OCI-LY3 (cell line): ENCODE measurements at regions not wholly inside any gene's neighbourhood (a gene's known extent, or its start where the extent isn't known, plus 50 kb on each side); places are given as distances from the start of the nearest gene placed in this dataset.

Experiments
- H2AFZ ChIP-seq: fragments of 200-600, 300-600 bp; shearing (Covaris generic); 2 replicates; pipeline ENCODE4 v1.6.0; 2014; ENCODE audit warnings: antibody characterized with exemption, low read depth, low read length
- H3K27ac ChIP-seq: fragments of 200-600, 300-600 bp; sonication (generic); 2 replicates; pipeline ENCODE4 v1.5.1; 2014; ENCODE audit warnings: mild to moderate bottlenecking, low read length, moderate library complexity, mixed read lengths
- H3K27me3 ChIP-seq: fragments of 200-600, 300-600 bp; sonication (generic); 2 replicates; pipeline ENCODE4 v1.6.1; 2014; ENCODE audit warnings: low read depth, low read length, mixed read lengths
- H3K36me3 ChIP-seq: fragments of 200-600, 300-600 bp; sonication (generic); replicated peaks from 2 replicates; pipeline ENCODE3; 2014; ENCODE audit warnings: low read depth, low read length, mixed read lengths
- H3K4me1 ChIP-seq: fragments of 300-600, 200-600 bp; sonication (generic); 2 replicates; pipeline ENCODE4 v1.6.1; 2014; ENCODE audit warnings: low read length, mixed read lengths
- H3K4me2 ChIP-seq: fragments of 200-600, 300-600 bp; sonication (generic); 2 replicates; pipeline ENCODE4 v1.6.1; 2014; ENCODE audit warnings: low read length, mixed read lengths
- H3K4me3 ChIP-seq: fragments of 300-600, 200-600 bp; sonication (generic); 2 replicates; pipeline ENCODE4 v1.5.1; 2014; ENCODE audit warnings: antibody characterized with exemption, mild to moderate bottlenecking, low read length, moderate library complexity
- H3K79me2 ChIP-seq: fragments of 300-600, 200-600 bp; shearing (Covaris generic); 2 replicates; pipeline ENCODE4 v1.6.1; 2014; ENCODE audit warnings: mild to moderate bottlenecking, low read length, mixed read lengths
- H3K9ac ChIP-seq: fragments of 300-600, 200-600 bp; shearing (Covaris generic); 2 replicates; pipeline ENCODE4 v1.6.0; 2014; ENCODE audit warnings: mild to moderate bottlenecking, low read length, moderate library complexity
- H3K9me3 ChIP-seq: fragments of 200-600, 300-600 bp; shearing (Covaris generic); 2 replicates; pipeline ENCODE4 v1.6.1; 2014; ENCODE audit warnings: low read length, mixed read lengths; ENCODE audit not compliant: insufficient read depth
- H4K20me1 ChIP-seq: fragments of 200-600, 300-600 bp; sonication (generic); 2 replicates; pipeline ENCODE4 v1.6.1; 2016; ENCODE audit warnings: low read length, mixed read lengths; ENCODE audit not compliant: insufficient read depth
- EZH2phosphoT487 ChIP-seq: fragments of 200-600 bp; shearing (Covaris generic); IDR thresholded peaks from 2 replicates; pipeline ENCODE4 v1.6.1; 2018; ENCODE audit warnings: antibody characterized with exemption, mixed run types, low read depth
- TF ChIP-seq, protein P1 (sequence below): fragments of 200-600, 300-600 bp; sonication (generic); IDR thresholded peaks from 2 replicates; pipeline ENCODE4 v1.5.1; 2014; ENCODE audit warnings: antibody characterized with exemption, low read length, low read depth

DNA sequence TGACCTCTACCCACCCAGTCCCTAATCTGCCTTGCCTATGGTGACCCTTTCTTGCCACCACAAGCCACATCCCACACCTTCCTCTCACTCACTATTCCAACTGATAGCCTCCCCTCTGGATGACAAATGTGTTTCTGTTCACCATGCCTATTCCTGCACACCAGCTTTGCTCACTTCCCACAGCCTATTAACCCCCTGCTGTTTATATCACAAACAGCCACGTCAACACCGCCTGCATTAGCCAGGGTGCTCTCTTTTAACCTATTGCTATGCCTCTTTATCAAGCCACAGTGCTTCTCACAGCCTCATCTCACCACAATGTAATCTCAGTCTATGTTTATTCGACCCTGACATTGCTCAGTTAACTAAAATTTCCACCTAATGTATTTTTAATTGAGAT is 271.8 kb downstream of the SUCLG1 start:
- Histone ChIP-seq H3K4me1 (no peaks in the 10 kb centered on the region), H2AFZ (no peak overlapping the region), H3K9ac (no peak overlapping the region), H3K79me2 (no peaks in the 10 kb centered on the region), H3K4me2 (no peak overlapping the region), H3K4me3 (no peak overlapping the region), H3K27me3 (no peaks in the 10 kb centered on the region), H3K9me3 (no peaks in the 10 kb centered on the region), H4K20me1 (no peaks in the 10 kb centered on the region), H3K36me3 (no peaks in the 10 kb centered on the region), H3K27ac (no peak overlapping the region)
- TF ChIP-seq, protein P1, sequence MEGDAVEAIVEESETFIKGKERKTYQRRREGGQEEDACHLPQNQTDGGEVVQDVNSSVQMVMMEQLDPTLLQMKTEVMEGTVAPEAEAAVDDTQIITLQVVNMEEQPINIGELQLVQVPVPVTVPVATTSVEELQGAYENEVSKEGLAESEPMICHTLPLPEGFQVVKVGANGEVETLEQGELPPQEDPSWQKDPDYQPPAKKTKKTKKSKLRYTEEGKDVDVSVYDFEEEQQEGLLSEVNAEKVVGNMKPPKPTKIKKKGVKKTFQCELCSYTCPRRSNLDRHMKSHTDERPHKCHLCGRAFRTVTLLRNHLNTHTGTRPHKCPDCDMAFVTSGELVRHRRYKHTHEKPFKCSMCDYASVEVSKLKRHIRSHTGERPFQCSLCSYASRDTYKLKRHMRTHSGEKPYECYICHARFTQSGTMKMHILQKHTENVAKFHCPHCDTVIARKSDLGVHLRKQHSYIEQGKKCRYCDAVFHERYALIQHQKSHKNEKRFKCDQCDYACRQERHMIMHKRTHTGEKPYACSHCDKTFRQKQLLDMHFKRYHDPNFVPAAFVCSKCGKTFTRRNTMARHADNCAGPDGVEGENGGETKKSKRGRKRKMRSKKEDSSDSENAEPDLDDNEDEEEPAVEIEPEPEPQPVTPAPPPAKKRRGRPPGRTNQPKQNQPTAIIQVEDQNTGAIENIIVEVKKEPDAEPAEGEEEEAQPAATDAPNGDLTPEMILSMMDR = no peak
- TF ChIP-seq EZH2phosphoT487 = no peak

DNA sequence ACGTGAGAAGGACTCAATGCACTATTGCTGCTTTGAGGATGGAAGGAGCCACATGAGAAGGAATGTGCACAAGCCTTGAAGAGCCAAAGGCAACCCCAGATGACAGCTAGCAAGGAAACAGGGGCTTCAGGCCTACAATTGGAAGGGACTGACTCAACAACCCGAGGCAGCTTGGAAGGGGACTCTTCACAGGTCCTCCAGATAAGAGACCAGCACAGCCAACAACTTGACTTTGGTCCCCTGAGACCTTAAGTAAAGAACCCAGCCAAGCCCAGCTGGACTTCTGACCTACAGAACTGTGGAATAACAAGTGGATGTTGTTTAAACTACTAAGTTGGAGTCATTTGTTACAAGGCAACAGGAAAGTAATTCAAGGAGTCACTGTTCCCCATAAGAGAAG is 277.2 kb downstream of the SUCLG1 start:
- Histone ChIP-seq H2AFZ (no peak overlapping the region), H3K4me2 (no peak overlapping the region), H3K9me3 (no peaks in the 10 kb centered on the region), H3K79me2 (no peaks in the 10 kb centered on the region), H3K9ac (no peak overlapping the region), H3K4me1 (peaks cover 24% of the 10 kb centered on the region), H3K4me3 (no peak overlapping the region), H4K20me1 (no peaks in the 10 kb centered on the region), H3K27me3 (no peaks in the 10 kb centered on the region), H3K27ac (no peak overlapping the region), H3K36me3 (no peaks in the 10 kb centered on the region)
- TF ChIP-seq EZH2phosphoT487 = no peak
- TF ChIP-seq, protein P1 = no peak

DNA sequence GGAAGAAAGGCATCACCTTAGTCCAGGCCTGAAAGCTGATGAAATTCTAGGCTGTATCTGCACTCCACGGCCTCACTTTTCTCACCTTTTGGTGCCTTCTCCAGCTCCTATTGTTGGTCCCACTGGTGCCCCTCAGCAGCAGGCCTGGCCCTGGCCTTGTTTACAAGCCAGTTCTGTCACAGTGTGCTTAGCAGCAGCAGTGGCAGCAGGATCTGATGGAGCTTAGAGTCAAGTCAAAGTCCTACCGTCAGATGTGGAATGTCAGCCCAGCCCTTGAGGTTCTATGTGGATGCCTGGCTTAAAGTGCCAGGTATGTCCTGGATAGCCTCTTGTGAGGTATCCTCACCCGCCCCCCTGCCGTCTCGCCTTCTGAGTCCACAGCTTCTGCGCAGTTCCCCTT is 281.3 kb downstream of the SUCLG1 start:
- Histone ChIP-seq H3K4me1 (peaks cover 24% of the 10 kb centered on the region), H3K9ac (no peak overlapping the region), H3K4me3 (no peak overlapping the region), H3K27me3 (no peaks in the 10 kb centered on the region), H3K79me2 (no peaks in the 10 kb centered on the region), H3K4me2 (peak overlapping the region; percentile 31; the same call in 1 of the 2 replicates), H3K36me3 (no peaks in the 10 kb centered on the region), H4K20me1 (no peaks in the 10 kb centered on the region), H3K27ac (no peak overlapping the region), H3K9me3 (no peaks in the 10 kb centered on the region), H2AFZ (no peak overlapping the region)
- TF ChIP-seq, protein P1 = no peak
- TF ChIP-seq EZH2phosphoT487 = no peak

DNA sequence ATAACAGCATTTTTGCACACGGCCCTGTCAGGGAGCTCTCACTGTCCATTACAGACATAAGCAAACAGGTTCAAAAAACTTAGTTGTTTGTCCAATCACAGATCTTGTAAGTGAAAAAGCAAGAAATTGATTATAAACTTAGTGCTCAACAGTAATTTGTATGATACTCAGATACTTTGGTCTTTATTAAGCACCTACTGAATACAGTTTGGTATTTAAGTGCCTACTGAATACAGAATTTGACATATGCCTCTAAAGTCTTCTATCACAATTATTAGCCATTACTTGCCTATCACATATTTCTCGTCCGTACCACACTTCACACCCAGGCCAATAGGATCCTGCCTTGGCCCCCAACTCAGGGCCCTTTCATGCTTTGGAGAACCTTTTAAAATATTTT is 283.1 kb downstream of the SUCLG1 start:
- Histone ChIP-seq H3K4me1 (peaks cover 25% of the 10 kb centered on the region), H3K79me2 (no peaks in the 10 kb centered on the region), H3K4me3 (no peak overlapping the region), H3K36me3 (no peaks in the 10 kb centered on the region), H3K27ac (no peak overlapping the region), H3K27me3 (no peaks in the 10 kb centered on the region), H3K9me3 (no peaks in the 10 kb centered on the region), H2AFZ (no peak overlapping the region), H4K20me1 (no peaks in the 10 kb centered on the region), H3K9ac (no peak overlapping the region), H3K4me2 (no peak overlapping the region)
- TF ChIP-seq EZH2phosphoT487 = no peak
- TF ChIP-seq, protein P1 = no peak
